SK-N-SH (cell line): ENCODE measurements at regions not wholly inside any gene's neighbourhood (a gene's known extent, or its start where the extent isn't known, plus 50 kb on each side); places are given as distances from the start of the nearest gene placed in this dataset.
"Not testable (repeated sequence)": the region's sequence is repeated elsewhere in the genome, so short reads cannot be mapped to it uniquely, and the experiment has no call there.

Experiments used
- CTCF ChIA-PET: fragments of 300-600, 350-600 bp; formaldehyde crosslinking; extraction: SDS; loops from one replicate; lab custom pipeline; 2021; lab: Yijun Ruan, JAX
- POLR2A ChIA-PET: fragments of 350-600 bp; sonication (Branson Sonifier 250); formaldehyde crosslinking; extraction: SDS; loops from one replicate; lab custom pipeline; 2020; ENCODE audit warnings: antibody characterized with exemption, inconsistent platforms; lab: Yijun Ruan, JAX
- DNase-seq: peaks from one replicate; pipeline ENCODE4 v3.0.0; 2012
- H2AFZ ChIP-seq: fragments of 200-600 bp; sonication (generic); 2 replicates; pipeline ENCODE4 v1.8.1; 2016; ENCODE audit warnings: antibody characterized with exemption, mild to moderate bottlenecking, low read depth
- H3F3A ChIP-seq: fragments of 200-600 bp; sonication (generic); replicated peaks from 2 replicates; pipeline ENCODE3; 2016; ENCODE audit warnings: antibody characterized with exemption, mild to moderate bottlenecking; ENCODE audit not compliant: insufficient read depth
- H3K27ac ChIP-seq, 2 experiments: fragments of 200-500 bp in 1 of 2; fragments of 200-600 bp in 1 of 2; sonication (Bioruptor generic) in 1 of 2; sonication (generic), shearing (Covaris generic) in 1 of 2; 2 replicates each; pipeline versions ENCODE4 v1.5.1 to v1.6.1; 2014 to 2016; ENCODE audit warnings: low read depth in 2 of 2, inconsistent platforms in 1 of 2, low read length in 1 of 2, mild to moderate bottlenecking in 1 of 2, mixed read lengths in 1 of 2
- H3K27me3 ChIP-seq: fragments of 200-600 bp; sonication (generic), shearing (Covaris generic); 2 replicates; pipeline ENCODE4 v1.6.1; 2016; ENCODE audit warnings: mixed run types; ENCODE audit not compliant: insufficient read depth
- H3K36me3 ChIP-seq, 2 experiments: fragments of 200-500 bp in 1 of 2; fragments of 200-600 bp in 1 of 2; sonication (Bioruptor generic) in 1 of 2; sonication (generic) in 1 of 2; replicated peaks in 1 of 2; 2 replicates each; pipeline versions ENCODE3 to v1.5.1; 2014 to 2016; ENCODE audit warnings: low read length in 1 of 2, mild to moderate bottlenecking in 1 of 2; ENCODE audit not compliant: insufficient read depth in 2 of 2, control insufficient read depth in 1 of 2
- H3K4me1 ChIP-seq, 2 experiments: fragments of 200-500 bp in 1 of 2; fragments of 200-600 bp in 1 of 2; sonication (Bioruptor generic) in 1 of 2; sonication (generic), shearing (Covaris generic) in 1 of 2; 2 replicates each; pipeline versions ENCODE4 v1.5.1 to v1.6.1; 2014 to 2016; ENCODE audit warnings: low read depth in 1 of 2, low read length in 1 of 2, mixed run types in 1 of 2; ENCODE audit not compliant: insufficient read depth in 2 of 2, control insufficient read depth in 1 of 2
- H3K4me2 ChIP-seq: fragments of 200-600 bp; sonication (generic), shearing (Covaris generic); 2 replicates; pipeline ENCODE4 v1.6.1; 2017; ENCODE audit warnings: mixed run types
- H3K4me3 ChIP-seq, 2 experiments: fragments of 200-500 bp in 1 of 2; fragments of 200-600 bp in 1 of 2; sonication (Bioruptor generic) in 1 of 2; sonication (generic), shearing (Covaris generic) in 1 of 2; 2 replicates each; pipeline versions ENCODE4 v1.5.1 to v1.8.1; 2014 to 2016; ENCODE audit warnings: low read depth in 2 of 2, inconsistent platforms in 1 of 2, low read length in 1 of 2, mild to moderate bottlenecking in 1 of 2, mixed read lengths in 1 of 2, moderate library complexity in 1 of 2
- H3K79me2 ChIP-seq: fragments of 200-600 bp; sonication (generic); 2 replicates; pipeline ENCODE4 v1.8.1; 2017; ENCODE audit warnings: mild to moderate bottlenecking; ENCODE audit not compliant: insufficient read depth
- H3K9ac ChIP-seq: fragments of 200-600 bp; sonication (generic); 2 replicates; pipeline ENCODE4 v1.6.1; 2017; ENCODE audit warnings: mixed run types
- H3K9me2 ChIP-seq: fragments of 200-600 bp; sonication (generic); 2 replicates; pipeline ENCODE4 v1.6.1; 2017; ENCODE audit warnings: mixed run types
- H3K9me3 ChIP-seq: fragments of 200-600 bp; sonication (generic); 2 replicates; pipeline ENCODE4 v1.6.1; 2017; ENCODE audit warnings: mixed run types, mild to moderate bottlenecking, moderate library complexity
- H4K20me1 ChIP-seq: fragments of 200-600 bp; sonication (generic); 2 replicates; pipeline ENCODE4 v1.6.1; 2017; ENCODE audit warnings: mild to moderate bottlenecking, mixed run types; ENCODE audit not compliant: insufficient read depth
- ELF1 ChIP-seq: IDR thresholded peaks from 2 replicates; pipeline ENCODE4 v1.4.0; 2012
- EZH2phosphoT487 ChIP-seq: fragments of 200-600 bp; sonication (generic); IDR thresholded peaks from 2 replicates; pipeline ENCODE4 v1.6.1; 2017; ENCODE audit warnings: low read depth, mixed run types, mild to moderate bottlenecking, antibody characterized with exemption, moderate library complexity, borderline replicate concordance
- JUND ChIP-seq: IDR thresholded peaks from 2 replicates; pipeline ENCODE4 v1.4.0; 2012
- MEF2A ChIP-seq: IDR thresholded peaks from 2 replicates; pipeline ENCODE4 v1.4.0; 2012; ENCODE audit warnings: low read depth, borderline replicate concordance
- NFIC ChIP-seq: IDR thresholded peaks from 2 replicates; pipeline ENCODE4 v1.4.0; 2012; ENCODE audit warnings: borderline replicate concordance
- POLR2AphosphoS5 ChIP-seq: IDR thresholded peaks from 2 replicates; pipeline ENCODE4 v1.6.1; 2012; ENCODE audit warnings: low read depth, low read length
- RAD21 ChIP-seq: IDR thresholded peaks from 2 replicates; pipeline ENCODE4 v1.6.1; 2012; ENCODE audit warnings: mild to moderate bottlenecking, low read length
- RCOR1 ChIP-seq: fragments of 150-350 bp; IDR thresholded peaks from 2 replicates; pipeline ENCODE4 v1.6.1; 2017; ENCODE audit warnings: antibody characterized with exemption, low read length
- RFX5 ChIP-seq: IDR thresholded peaks from 2 replicates; pipeline ENCODE4 v1.6.1; 2012; ENCODE audit warnings: mild to moderate bottlenecking, improper control_type of control experiment, low read length
- RXRA ChIP-seq: IDR thresholded peaks from 2 replicates; pipeline ENCODE4 v1.4.0; 2012; ENCODE audit warnings: low read depth, mild to moderate bottlenecking, borderline replicate concordance
- TAF1 ChIP-seq: IDR thresholded peaks from 2 replicates; pipeline ENCODE4 v1.6.1; 2012; ENCODE audit warnings: low read depth, mild to moderate bottlenecking, low read length, moderate library complexity, borderline replicate concordance
- TCF12 ChIP-seq: IDR thresholded peaks from 2 replicates; pipeline ENCODE4 v1.4.0; 2012
- YY1 ChIP-seq: IDR thresholded peaks from 2 replicates; pipeline ENCODE4 v1.4.0; 2012; ENCODE audit warnings: low read depth, mild to moderate bottlenecking
- WGBS: methylation state at CpG from one replicate; pipeline ENCODE4 v1.1.6; 2017; ENCODE audit warnings: low lambda C conversion rate; 5-methylcytosine and 5-hydroxymethylcytosine counted together
- TF ChIP-seq, protein P1 (sequence below): fragments of 150-350 bp; IDR thresholded peaks from 2 replicates; pipeline ENCODE4 v1.6.1; 2017; ENCODE audit warnings: antibody characterized with exemption, low read length, low read depth, borderline replicate concordance
- TF ChIP-seq, protein P2 (sequence below): IDR thresholded peaks from 2 replicates; pipeline ENCODE4 v1.4.0; 2012; ENCODE audit warnings: low read depth, borderline replicate concordance
- TF ChIP-seq, protein P3 (sequence below): fragments of 200-600 bp; sonication (generic); IDR thresholded peaks from 2 replicates; pipeline ENCODE4 v1.6.1; 2017; ENCODE audit warnings: antibody characterized with exemption, mild to moderate bottlenecking, moderate library complexity

DNA sequence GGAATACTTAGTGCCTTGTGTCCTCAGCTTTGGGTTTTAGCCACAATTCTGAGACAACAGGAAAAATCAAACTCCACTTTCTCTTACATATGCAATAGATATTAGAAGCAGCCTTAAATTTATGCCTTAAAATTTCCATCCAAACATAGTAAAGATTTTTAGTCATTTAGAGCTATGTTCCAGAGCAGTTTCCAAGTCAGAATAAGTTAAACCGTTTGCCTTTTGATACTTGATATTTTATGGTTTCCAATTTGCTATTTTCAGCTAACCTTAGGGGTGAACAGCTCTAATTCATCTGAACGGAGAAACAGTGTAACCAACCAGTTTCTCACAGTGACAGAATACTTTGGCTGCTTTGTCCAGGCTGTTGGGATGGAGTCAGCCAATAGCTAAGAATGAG is 125.8 kb upstream of the RXFP1 start (continued):
- TF ChIP-seq MEF2A = no peak
- TF ChIP-seq EZH2phosphoT487 = no peak
- no peak for TF ChIP-seq JUND
- TF ChIP-seq POLR2AphosphoS5 = no peak
- TF ChIP-seq, protein P1, sequence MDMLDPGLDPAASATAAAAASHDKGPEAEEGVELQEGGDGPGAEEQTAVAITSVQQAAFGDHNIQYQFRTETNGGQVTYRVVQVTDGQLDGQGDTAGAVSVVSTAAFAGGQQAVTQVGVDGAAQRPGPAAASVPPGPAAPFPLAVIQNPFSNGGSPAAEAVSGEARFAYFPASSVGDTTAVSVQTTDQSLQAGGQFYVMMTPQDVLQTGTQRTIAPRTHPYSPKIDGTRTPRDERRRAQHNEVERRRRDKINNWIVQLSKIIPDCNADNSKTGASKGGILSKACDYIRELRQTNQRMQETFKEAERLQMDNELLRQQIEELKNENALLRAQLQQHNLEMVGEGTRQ = no peak
- TF ChIP-seq, protein P2, sequence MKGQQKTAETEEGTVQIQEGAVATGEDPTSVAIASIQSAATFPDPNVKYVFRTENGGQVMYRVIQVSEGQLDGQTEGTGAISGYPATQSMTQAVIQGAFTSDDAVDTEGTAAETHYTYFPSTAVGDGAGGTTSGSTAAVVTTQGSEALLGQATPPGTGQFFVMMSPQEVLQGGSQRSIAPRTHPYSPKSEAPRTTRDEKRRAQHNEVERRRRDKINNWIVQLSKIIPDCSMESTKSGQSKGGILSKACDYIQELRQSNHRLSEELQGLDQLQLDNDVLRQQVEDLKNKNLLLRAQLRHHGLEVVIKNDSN = no peak

DNA sequence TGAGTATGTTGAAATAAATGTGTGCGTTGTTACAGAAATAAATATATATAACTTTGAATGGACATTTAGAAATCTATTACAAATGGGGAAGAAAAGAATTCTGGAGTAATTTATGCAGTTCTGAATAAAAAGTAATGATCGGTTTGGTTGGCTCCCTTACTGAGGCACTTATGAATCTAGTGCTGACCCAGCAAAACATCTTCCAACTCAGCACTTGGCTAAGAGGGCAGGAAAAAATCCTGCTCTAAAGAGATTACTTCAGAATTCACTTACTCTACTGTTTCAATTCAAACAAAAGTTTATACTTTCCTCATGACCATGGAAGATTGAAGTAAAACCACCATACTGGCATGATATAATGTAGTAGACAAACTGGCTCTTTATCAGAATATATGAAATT is 123.9 kb upstream of the RXFP1 start:
- Histone ChIP-seq H3K4me3 (no peak overlapping the region), H3K79me2 (no peaks in the 10 kb centered on the region), H3F3A (no peaks in the 10 kb centered on the region), H3K36me3 (no peaks in the 10 kb centered on the region), H3K4me1 (no peaks in the 10 kb centered on the region), H4K20me1 (no peaks in the 10 kb centered on the region), H2AFZ (no peak overlapping the region), H3K9me2 (no peaks in the 10 kb centered on the region), H3K9me3 (no peaks in the 10 kb centered on the region), H3K27me3 (0 out of 2 replicates have a peak, but pooled peaks cover 5% of the 10 kb centered on the region), H3K9ac (no peak overlapping the region), H3K4me2 (no peak overlapping the region)
- 76% methylated on average over 2 of the region's 2 CpGs for WGBS
- CTCF ChIA-PET = no interaction called here
- TF ChIP-seq TAF1 (no peak), RXRA (no peak), RFX5 (no peak), YY1 (no peak), NFIC (no peak), TCF12 (no peak), ELF1 (no peak), RAD21 (no peak), RCOR1 (no peak)
- TF ChIP-seq, protein P3, sequence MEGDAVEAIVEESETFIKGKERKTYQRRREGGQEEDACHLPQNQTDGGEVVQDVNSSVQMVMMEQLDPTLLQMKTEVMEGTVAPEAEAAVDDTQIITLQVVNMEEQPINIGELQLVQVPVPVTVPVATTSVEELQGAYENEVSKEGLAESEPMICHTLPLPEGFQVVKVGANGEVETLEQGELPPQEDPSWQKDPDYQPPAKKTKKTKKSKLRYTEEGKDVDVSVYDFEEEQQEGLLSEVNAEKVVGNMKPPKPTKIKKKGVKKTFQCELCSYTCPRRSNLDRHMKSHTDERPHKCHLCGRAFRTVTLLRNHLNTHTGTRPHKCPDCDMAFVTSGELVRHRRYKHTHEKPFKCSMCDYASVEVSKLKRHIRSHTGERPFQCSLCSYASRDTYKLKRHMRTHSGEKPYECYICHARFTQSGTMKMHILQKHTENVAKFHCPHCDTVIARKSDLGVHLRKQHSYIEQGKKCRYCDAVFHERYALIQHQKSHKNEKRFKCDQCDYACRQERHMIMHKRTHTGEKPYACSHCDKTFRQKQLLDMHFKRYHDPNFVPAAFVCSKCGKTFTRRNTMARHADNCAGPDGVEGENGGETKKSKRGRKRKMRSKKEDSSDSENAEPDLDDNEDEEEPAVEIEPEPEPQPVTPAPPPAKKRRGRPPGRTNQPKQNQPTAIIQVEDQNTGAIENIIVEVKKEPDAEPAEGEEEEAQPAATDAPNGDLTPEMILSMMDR = no peak
- TF ChIP-seq, protein P1 = no peak
- TF ChIP-seq, all 33 proteins: peak for 0
- H3K27ac ChIP-seq = no peak overlapping the region
- DNase-seq = no peak
- POLR2A ChIA-PET = no interaction called here

DNA sequence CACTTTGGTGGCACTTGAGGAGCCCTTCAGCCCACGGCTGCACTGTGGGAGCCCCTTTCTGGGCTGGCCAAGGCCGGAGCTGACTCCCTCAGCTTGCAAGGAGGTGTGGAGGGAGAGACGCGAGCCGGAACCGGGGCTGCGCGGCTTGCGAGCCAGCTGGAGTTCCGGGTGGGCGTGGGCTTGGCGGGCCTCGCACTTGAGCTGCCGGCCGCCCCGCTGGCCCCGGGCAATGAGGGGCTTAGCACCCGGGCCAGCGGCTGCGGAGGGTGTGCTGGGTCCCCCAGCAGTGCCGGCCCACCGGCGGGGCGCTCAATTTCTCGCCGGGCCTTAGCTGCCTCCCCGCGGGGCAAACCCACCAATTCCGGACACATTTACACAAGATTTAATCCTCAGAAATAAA is 113.7 kb upstream of the RXFP1 start:
- H4K20me1 ChIP-seq, CTCF ChIA-PET, H3K4me2 ChIP-seq, H3K27ac ChIP-seq, H3F3A ChIP-seq, H3K9ac ChIP-seq, H3K9me3 ChIP-seq, H3K79me2 ChIP-seq, H3K36me3 ChIP-seq, H3K4me3 ChIP-seq, H3K9me2 ChIP-seq, H3K27me3 ChIP-seq, H3K4me1 ChIP-seq, POLR2A ChIA-PET, DNase-seq, H2AFZ ChIP-seq: not testable (repeated sequence)
- WGBS = 58% methylated on average over 20 of the region's 29 CpGs
